ENCODE measurements at regions not wholly inside any gene's neighbourhood (a gene's known extent, or its start where the extent isn't known, plus 50 kb on each side); places are given as distances from the start of the nearest gene placed in this dataset.

DNA sequence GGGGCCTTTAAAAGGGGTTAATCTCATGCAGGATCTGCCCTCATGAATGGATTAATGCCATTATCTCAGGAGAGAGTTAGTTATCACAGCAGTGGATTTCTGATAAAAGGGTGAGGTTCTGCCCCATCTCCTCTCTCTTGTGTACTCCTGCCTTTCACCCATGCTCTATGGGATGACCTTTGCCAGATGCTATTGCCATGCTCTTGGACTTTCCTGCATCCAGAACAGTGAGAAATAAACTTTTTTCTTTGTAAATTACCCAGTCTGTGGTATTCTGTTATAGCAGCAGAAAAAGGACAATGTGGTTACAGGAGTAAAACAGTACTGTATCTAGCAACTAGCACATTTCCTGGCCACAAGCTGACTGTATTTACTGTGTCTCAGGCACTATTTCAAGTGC is 58.0 kb upstream of the CCN2 start:
- TF ChIP-seq, protein P1, sequence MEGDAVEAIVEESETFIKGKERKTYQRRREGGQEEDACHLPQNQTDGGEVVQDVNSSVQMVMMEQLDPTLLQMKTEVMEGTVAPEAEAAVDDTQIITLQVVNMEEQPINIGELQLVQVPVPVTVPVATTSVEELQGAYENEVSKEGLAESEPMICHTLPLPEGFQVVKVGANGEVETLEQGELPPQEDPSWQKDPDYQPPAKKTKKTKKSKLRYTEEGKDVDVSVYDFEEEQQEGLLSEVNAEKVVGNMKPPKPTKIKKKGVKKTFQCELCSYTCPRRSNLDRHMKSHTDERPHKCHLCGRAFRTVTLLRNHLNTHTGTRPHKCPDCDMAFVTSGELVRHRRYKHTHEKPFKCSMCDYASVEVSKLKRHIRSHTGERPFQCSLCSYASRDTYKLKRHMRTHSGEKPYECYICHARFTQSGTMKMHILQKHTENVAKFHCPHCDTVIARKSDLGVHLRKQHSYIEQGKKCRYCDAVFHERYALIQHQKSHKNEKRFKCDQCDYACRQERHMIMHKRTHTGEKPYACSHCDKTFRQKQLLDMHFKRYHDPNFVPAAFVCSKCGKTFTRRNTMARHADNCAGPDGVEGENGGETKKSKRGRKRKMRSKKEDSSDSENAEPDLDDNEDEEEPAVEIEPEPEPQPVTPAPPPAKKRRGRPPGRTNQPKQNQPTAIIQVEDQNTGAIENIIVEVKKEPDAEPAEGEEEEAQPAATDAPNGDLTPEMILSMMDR (IDR thresholded peaks at IDR 0.05) = no peak
- no peak for TF ChIP-seq EP300 (IDR thresholded peaks at IDR 0.05)

Data from esophagus muscularis mucosa (tissue), 3 donors.